Head of caudate nucleus (tissue), 42 donors: ENCODE measurements at regions not wholly inside any gene's neighbourhood (a gene's known extent, or its start where the extent isn't known, plus 50 kb on each side); places are given as distances from the start of the nearest gene placed in this dataset.

Experiments
- DNase-seq, 42 donors: peaks; one replicate each; pipeline versions ENCODE4 v3.0.0 to v3.0.0-alpha.2; 2020 to 2021; ENCODE audit warnings: mixed read lengths in 7 of 42
- intact Hi-C: fragments of 100-400 bp; cut with DNase I; formaldehyde crosslinking; loops from one replicate; pipeline ENCODE4 v1.15.0; 2022

GRCh38 chr2:220107380-220107791, 480.0 kb downstream of the SLC4A3 start:
- no peak for DNase-seq
- intact Hi-C loops: no loop called here

- intact Hi-C loops: no loop called here
- DNase-seq: no peak
Measured at GRCh38 chr2:220114443-220114842, 487.0 kb downstream of the SLC4A3 start.

GRCh38 chr2:220117025-220117424, 489.6 kb downstream of the SLC4A3 start:
- intact Hi-C loops: no loop called here
- no peak for DNase-seq

GRCh38 chr2:220120041-220120440, 492.6 kb downstream of the SLC4A3 start:
- intact Hi-C loops: no loop called here

GRCh38 chr2:220123751-220124150, 496.3 kb downstream of the SLC4A3 start:
- intact Hi-C loops: no loop called here

More at GRCh38 chr2:220120041-220120440, 492.6 kb downstream of the SLC4A3 start:
- no peak for DNase-seq

GRCh38 chr2:220125551-220125950, 498.1 kb downstream of the SLC4A3 start:
- intact Hi-C loops: no loop called here
- no peak for DNase-seq

More at GRCh38 chr2:220123751-220124150, 496.3 kb downstream of the SLC4A3 start:
- no peak for DNase-seq

GRCh38 chr2:220127311-220127710, 499.9 kb downstream of the SLC4A3 start:
- DNase-seq: no peak
- intact Hi-C loops: no loop called here

GRCh38 chr2:220127876-220128275, 500.4 kb downstream of the SLC4A3 start:
- intact Hi-C loops: no loop called here

GRCh38 chr2:220129391-220129790, 502.0 kb downstream of the SLC4A3 start:
- DNase-seq: no peak
- intact Hi-C loops: no loop called here

More at GRCh38 chr2:220127876-220128275, 500.4 kb downstream of the SLC4A3 start:
- no peak for DNase-seq

- intact Hi-C loops: no loop called here
Measured at GRCh38 chr2:220134756-220135534, 507.5 kb downstream of the SLC4A3 start.

GRCh38 chr2:220143336-220143735, 515.9 kb downstream of the SLC4A3 start:
- intact Hi-C loops: no loop called here
- no peak for DNase-seq

More at GRCh38 chr2:220134756-220135534, 507.5 kb downstream of the SLC4A3 start:
- DNase-seq: no peak

- no peak for DNase-seq
- intact Hi-C loops: no loop called here
Measured at GRCh38 chr2:220144411-220144810, 517.0 kb downstream of the SLC4A3 start.

- intact Hi-C loops: no loop called here
- no peak for DNase-seq
Measured at GRCh38 chr2:220147161-220148038, 520.0 kb downstream of the SLC4A3 start.

- no peak for DNase-seq
Measured at GRCh38 chr2:220148471-220149248, 521.2 kb downstream of the SLC4A3 start.

GRCh38 chr2:220151341-220151740, 523.9 kb downstream of the SLC4A3 start:
- intact Hi-C loops: no loop called here
- DNase-seq: no peak

More at GRCh38 chr2:220148471-220149248, 521.2 kb downstream of the SLC4A3 start:
- intact Hi-C loops: no loop called here

- no peak for DNase-seq
- intact Hi-C loops: no loop called here
Measured at GRCh38 chr2:220152281-220152935, 525.0 kb downstream of the SLC4A3 start.

- DNase-seq: no peak
- intact Hi-C loops: no loop called here
Measured at GRCh38 chr2:220153118-220153517, 525.7 kb downstream of the SLC4A3 start.

GRCh38 chr2:220154304-220154703, 526.9 kb downstream of the SLC4A3 start:
- DNase-seq: no peak
- intact Hi-C loops: no loop called here

GRCh38 chr2:220157312-220157711, 529.9 kb downstream of the SLC4A3 start:
- intact Hi-C loops: no loop called here
- DNase-seq: no peak
